ENCODE measurements at regions not wholly inside any gene's neighbourhood (a gene's known extent, or its start where the extent isn't known, plus 50 kb on each side); places are given as distances from the start of the nearest gene placed in this dataset.

- no peak overlapping the region for H3K4me3 Mint-ChIP-seq
- ATAC-seq: no peak
These were observed 391.0 kb upstream of the NRP1 start for GRCh38 chr10:33725430-33725829.

DNA sequence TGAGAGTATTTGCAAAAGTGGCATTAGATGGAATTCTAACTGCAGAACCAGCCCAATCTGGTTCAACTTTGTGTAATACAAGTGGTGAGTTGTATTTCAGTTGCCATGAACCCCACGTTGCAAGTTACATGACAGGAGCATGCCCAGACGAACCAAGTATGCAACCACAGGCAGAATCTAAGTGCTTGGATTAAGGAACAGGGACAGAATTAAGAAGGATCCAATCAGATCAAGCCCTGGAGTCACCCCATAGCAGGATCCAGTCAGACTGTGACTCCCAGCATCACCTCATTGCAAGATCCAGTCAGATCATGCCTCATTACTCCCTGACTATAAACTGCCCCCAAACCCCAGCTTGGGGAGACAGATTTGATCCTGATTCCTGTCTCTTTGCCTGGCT lies 388.7 kb upstream of the NRP1 start:
- Mint-ChIP-seq H3K4me1 (ENCODE audit: low read depth) (no peaks in the 10 kb centered on the region), H3K9me3 (no peaks in the 10 kb centered on the region), H3K36me3 (ENCODE audit: insufficient read depth) (no peaks in the 10 kb centered on the region), H3K4me3 (no peak overlapping the region), H3K27me3 (ENCODE audit: low read depth) (no peaks in the 10 kb centered on the region)
- DNase-seq (no peak), ATAC-seq (no peak)

More at GRCh38 chr10:33725430-33725829, 391.0 kb upstream of the NRP1 start:
- no peaks in the 10 kb centered on the region for H3K36me3 Mint-ChIP-seq (ENCODE audit: insufficient read depth)
- peaks cover 6% of the 10 kb centered on the region for H3K27me3 Mint-ChIP-seq (ENCODE audit: low read depth)
- no peaks in the 10 kb centered on the region for H3K4me1 Mint-ChIP-seq (ENCODE audit: low read depth)
- no peak for DNase-seq
- no peaks in the 10 kb centered on the region for H3K9me3 Mint-ChIP-seq

GRCh38 chr10:33722067-33722466 lies 387.6 kb upstream of the NRP1 start:
- H3K4me1 Mint-ChIP-seq (ENCODE audit: low read depth): no peaks in the 10 kb centered on the region
- no peaks in the 10 kb centered on the region for H3K36me3 Mint-ChIP-seq (ENCODE audit: insufficient read depth)
- no peak overlapping the region for H3K4me3 Mint-ChIP-seq
- H3K27me3 Mint-ChIP-seq (ENCODE audit: low read depth): no peaks in the 10 kb centered on the region
- no peak for ATAC-seq
- DNase-seq: no peak
- no peaks in the 10 kb centered on the region for H3K9me3 Mint-ChIP-seq

GRCh38 chr10:33721509-33721908 lies 387.0 kb upstream of the NRP1 start:
- Mint-ChIP-seq H3K4me3 (no peak overlapping the region), H3K36me3 (ENCODE audit: insufficient read depth) (no peaks in the 10 kb centered on the region), H3K27me3 (ENCODE audit: low read depth) (no peaks in the 10 kb centered on the region), H3K4me1 (ENCODE audit: low read depth) (no peaks in the 10 kb centered on the region), H3K9me3 (no peaks in the 10 kb centered on the region)
- DNase-seq (no peak), ATAC-seq (no peak)

- H3K36me3 Mint-ChIP-seq (ENCODE audit: insufficient read depth): no peaks in the 10 kb centered on the region
- H3K27me3 Mint-ChIP-seq (ENCODE audit: low read depth): no peaks in the 10 kb centered on the region
- no peaks in the 10 kb centered on the region for H3K9me3 Mint-ChIP-seq
- DNase-seq (no peak), ATAC-seq (no peak)
- H3K4me1 Mint-ChIP-seq (ENCODE audit: low read depth): no peaks in the 10 kb centered on the region
- no peak overlapping the region for H3K4me3 Mint-ChIP-seq
These were observed 385.7 kb upstream of the NRP1 start for GRCh38 chr10:33720161-33720560.

DNA sequence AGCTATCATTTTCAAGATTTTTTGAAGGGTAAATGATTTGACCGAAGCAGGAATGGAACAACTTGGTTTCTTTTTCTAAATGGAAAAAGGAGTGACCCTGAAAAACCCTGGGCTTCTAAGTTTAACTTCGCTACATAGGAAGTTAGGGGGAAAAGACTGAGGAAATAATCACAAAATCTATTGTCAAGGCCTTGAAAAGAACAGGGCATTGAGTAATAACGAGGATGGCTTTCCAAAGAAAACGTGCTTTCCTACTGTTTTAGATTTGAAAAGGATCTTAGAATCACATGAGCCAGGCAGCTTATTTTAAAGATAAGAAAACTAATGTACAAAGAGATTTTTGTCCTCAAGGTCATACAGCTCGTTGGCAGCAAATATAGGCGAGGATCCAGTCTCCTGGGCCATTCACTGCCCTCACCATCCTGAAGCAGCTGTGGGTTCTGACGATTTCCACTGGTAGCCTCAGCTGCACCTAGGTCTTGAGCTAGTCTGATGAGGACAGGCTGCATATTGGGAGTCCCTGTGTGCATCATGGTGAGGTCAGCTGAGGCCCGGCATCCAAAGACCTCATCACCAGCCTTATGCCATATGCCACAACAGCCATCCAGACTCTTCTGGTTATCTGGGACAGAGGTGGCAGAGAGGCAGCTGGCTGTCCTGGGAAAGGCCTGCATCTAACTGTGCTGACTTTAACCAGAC lies 384.7 kb upstream of the NRP1 start:
- no peak for DNase-seq
- Mint-ChIP-seq H3K9me3 (no peaks in the 10 kb centered on the region), H3K4me3 (no peak overlapping the region), H3K27me3 (ENCODE audit: low read depth) (no peaks in the 10 kb centered on the region), H3K36me3 (ENCODE audit: insufficient read depth) (no peaks in the 10 kb centered on the region), H3K4me1 (ENCODE audit: low read depth) (no peaks in the 10 kb centered on the region)
- no peak for ATAC-seq

GRCh38 chr10:33716501-33717267 lies 382.2 kb upstream of the NRP1 start:
- DNase-seq (no peak), ATAC-seq (no peak)
- H3K9me3 Mint-ChIP-seq: no peaks in the 10 kb centered on the region
- H3K4me1 Mint-ChIP-seq (ENCODE audit: low read depth): no peaks in the 10 kb centered on the region
- no peak overlapping the region for H3K4me3 Mint-ChIP-seq
- peaks cover 2% of the 10 kb centered on the region for H3K27me3 Mint-ChIP-seq (ENCODE audit: low read depth)
- no peaks in the 10 kb centered on the region for H3K36me3 Mint-ChIP-seq (ENCODE audit: insufficient read depth)

- H3K27me3 Mint-ChIP-seq (ENCODE audit: low read depth): peaks cover 5% of the 10 kb centered on the region
- H3K36me3 Mint-ChIP-seq (ENCODE audit: insufficient read depth): no peaks in the 10 kb centered on the region
- no peak overlapping the region for H3K4me3 Mint-ChIP-seq
- peak in 1 of 2 donors; percentile 34 for ATAC-seq
- no peaks in the 10 kb centered on the region for H3K9me3 Mint-ChIP-seq
- DNase-seq: no peak
- H3K4me1 Mint-ChIP-seq (ENCODE audit: low read depth): no peaks in the 10 kb centered on the region
These were observed 381.0 kb upstream of the NRP1 start for GRCh38 chr10:33715303-33715975.

GRCh38 chr10:33712825-33713224 lies 378.4 kb upstream of the NRP1 start:
- H3K27me3 Mint-ChIP-seq (ENCODE audit: low read depth): peaks cover 5% of the 10 kb centered on the region
- H3K4me3 Mint-ChIP-seq: no peak overlapping the region

DNA sequence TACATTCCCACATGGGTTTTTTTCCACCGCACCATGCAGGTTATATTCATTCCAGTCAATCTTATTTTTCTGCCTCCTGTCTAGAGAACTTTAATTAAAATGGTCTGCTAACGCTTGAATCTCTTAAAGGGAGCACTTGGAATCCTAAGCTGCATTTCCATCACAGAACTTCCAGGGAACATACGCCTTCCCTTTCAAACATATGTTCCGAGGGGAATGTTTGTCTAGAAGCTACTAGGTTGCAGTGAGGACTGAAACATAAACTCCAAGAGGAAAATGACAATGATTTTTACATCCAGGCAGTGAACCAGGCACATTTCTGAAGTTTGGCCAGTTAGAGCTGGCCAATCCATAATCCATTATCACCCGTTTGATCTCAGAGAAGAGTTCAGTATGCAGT lies 375.5 kb upstream of the NRP1 start:
- H3K27me3 Mint-ChIP-seq (ENCODE audit: low read depth): peaks cover 5% of the 10 kb centered on the region
- no peaks in the 10 kb centered on the region for H3K36me3 Mint-ChIP-seq (ENCODE audit: insufficient read depth)
- H3K4me1 Mint-ChIP-seq (ENCODE audit: low read depth): no peaks in the 10 kb centered on the region
- no peak for ATAC-seq
- H3K4me3 Mint-ChIP-seq: no peak overlapping the region
- no peaks in the 10 kb centered on the region for H3K9me3 Mint-ChIP-seq
- no peak for DNase-seq

More at GRCh38 chr10:33712825-33713224, 378.4 kb upstream of the NRP1 start:
- no peak for ATAC-seq
- Mint-ChIP-seq H3K36me3 (ENCODE audit: insufficient read depth) (no peaks in the 10 kb centered on the region), H3K9me3 (no peaks in the 10 kb centered on the region), H3K4me1 (ENCODE audit: low read depth) (no peaks in the 10 kb centered on the region)
- no peak for DNase-seq

DNA sequence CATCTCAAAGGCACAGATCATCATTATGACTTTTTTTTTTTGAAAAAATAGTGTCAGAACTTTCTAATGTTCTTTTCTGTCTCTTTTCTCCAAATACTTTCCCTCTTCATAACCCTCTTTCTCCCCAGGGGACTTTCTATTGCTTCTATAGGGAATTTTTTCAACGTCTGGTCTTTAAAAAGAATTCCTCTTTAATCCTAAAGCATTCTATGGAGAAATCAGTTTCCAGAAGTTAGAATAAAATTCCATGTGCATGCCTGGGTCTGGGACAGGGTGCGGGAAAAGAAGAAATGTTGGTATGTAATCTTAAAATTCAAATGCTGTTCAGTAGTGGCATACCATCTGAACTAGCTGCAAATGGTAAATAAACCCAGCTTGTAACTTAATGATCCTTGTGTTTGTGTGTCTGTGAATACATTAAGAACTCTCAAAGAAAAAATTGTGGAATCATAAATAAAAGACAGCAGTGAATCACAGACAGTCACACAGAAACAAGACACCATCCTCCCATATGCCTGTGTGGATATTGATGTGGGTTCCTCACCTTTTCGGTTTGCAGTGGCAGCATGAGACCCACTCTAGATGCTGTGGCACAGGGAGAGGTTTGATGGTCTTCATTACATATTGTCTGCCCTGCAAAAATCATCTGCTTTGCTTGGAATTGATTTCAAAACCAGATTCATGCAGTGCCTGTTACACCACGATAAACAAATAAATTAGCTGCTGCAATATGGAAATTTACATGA lies 374.7 kb upstream of the NRP1 start:
- no peak for ATAC-seq
- no peaks in the 10 kb centered on the region for H3K9me3 Mint-ChIP-seq
- H3K27me3 Mint-ChIP-seq (ENCODE audit: low read depth): peaks cover 6% of the 10 kb centered on the region
- H3K4me3 Mint-ChIP-seq: no peak overlapping the region
- H3K4me1 Mint-ChIP-seq (ENCODE audit: low read depth): no peaks in the 10 kb centered on the region
- DNase-seq: no peak
- no peaks in the 10 kb centered on the region for H3K36me3 Mint-ChIP-seq (ENCODE audit: insufficient read depth)

GRCh38 chr10:33708561-33708960 lies 374.1 kb upstream of the NRP1 start:
- no peak for DNase-seq
- Mint-ChIP-seq H3K4me1 (ENCODE audit: low read depth) (no peaks in the 10 kb centered on the region), H3K9me3 (no peaks in the 10 kb centered on the region), H3K36me3 (ENCODE audit: insufficient read depth) (no peaks in the 10 kb centered on the region), H3K27me3 (ENCODE audit: low read depth) (peaks cover 6% of the 10 kb centered on the region), H3K4me3 (no peak overlapping the region)
- no peak for ATAC-seq

GRCh38 chr10:33706746-33707145 lies 372.3 kb upstream of the NRP1 start:
- ATAC-seq: no peak
- no peak for DNase-seq
- Mint-ChIP-seq H3K4me1 (ENCODE audit: low read depth) (no peaks in the 10 kb centered on the region), H3K27me3 (ENCODE audit: low read depth) (peaks cover 9% of the 10 kb centered on the region), H3K4me3 (no peak overlapping the region), H3K36me3 (ENCODE audit: insufficient read depth) (no peaks in the 10 kb centered on the region), H3K9me3 (no peaks in the 10 kb centered on the region)

DNA sequence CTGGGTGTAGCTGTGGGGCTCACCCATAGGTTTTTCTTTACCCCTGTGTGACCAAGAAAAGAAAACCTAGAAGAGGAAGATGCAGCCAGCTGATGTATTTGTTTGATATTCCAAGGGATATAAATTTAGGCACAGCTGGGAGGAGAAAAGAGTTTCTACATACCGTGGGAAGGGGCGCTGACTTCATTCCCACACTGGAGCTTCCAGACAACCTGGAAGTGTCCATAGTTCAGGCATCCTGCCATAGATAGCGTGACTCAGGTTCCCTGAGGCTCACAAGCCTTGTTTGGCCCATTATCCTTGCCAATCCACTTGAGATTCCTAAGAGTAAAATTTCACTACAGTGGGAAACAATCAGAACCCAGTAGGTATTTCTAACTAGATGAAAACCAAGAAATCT lies 371.7 kb upstream of the NRP1 start:
- H3K9me3 Mint-ChIP-seq: no peaks in the 10 kb centered on the region
- no peaks in the 10 kb centered on the region for H3K4me1 Mint-ChIP-seq (ENCODE audit: low read depth)
- ATAC-seq (no peak), DNase-seq (no peak)
- H3K4me3 Mint-ChIP-seq: no peak overlapping the region
- H3K36me3 Mint-ChIP-seq (ENCODE audit: insufficient read depth): no peaks in the 10 kb centered on the region
- peaks cover 9% of the 10 kb centered on the region for H3K27me3 Mint-ChIP-seq (ENCODE audit: low read depth)

Measured in activated T-cell treated with anti-CD3 and anti-CD28 coated beads, Interleukin-2, amount 50 U/mL, for 4 hours (primary cell).